ENCODE measurements at regions not wholly inside any gene's neighbourhood (a gene's known extent, or its start where the extent isn't known, plus 50 kb on each side); places are given as distances from the start of the nearest gene placed in this dataset.

DNA sequence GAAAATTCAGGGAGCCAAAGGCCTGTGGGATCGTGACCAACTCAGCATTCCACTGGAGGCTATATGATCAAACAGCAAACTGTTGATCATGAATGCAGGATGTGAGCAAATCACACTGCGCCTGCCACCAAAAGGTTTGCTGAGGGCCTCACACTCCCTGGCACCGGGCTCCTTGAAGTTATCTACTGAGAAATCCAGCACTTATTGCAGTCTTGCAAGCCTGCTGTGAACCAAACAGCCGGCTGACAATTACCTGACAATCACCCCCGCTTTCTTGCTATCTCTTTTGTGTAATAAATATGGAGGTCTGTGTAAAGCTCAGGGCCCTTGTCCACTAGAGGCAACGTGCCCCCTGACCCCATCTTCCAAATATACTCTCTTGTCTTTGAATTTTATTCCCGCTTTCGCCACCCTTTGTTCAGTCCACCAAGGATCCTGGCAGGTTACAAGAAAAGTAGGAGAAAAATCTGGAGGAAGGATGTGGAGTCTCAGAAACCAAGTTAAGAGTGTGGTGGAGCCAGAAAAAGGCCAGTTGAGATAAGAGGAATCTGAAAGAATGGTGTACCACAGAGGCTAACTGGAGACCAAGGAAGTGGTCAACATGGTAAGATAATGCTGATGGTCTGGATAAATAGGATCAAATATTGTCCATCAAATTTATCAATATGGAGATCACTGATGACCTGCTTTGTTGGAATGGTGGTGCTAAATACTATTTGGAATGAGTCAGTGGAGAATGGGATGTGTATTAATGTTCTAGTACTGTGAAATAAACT lies 229.2 kb downstream of the ALX1 start:
- DNase-seq (ENCODE audit: low spot score): no peak

GRCh38 chr12:85509857-85510256 lies 229.8 kb downstream of the ALX1 start:
- no peak for DNase-seq (ENCODE audit: low spot score)

DNA sequence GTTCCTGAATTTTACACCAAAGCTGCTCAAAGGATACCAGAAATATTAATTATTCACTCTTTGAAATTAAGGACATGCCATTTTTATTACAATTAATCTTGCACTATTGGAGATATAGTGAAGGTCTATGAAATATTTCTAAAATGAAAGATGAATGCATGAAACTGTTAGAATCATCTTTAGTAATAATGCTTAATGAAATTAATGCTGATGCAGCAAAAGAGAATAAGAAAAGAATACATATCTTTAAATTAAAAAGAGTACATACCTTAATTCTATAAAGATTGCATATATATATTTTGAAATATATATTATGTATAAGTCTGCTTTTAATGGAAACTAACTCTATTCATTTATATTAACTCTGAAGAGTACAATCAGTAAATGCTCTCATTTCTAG lies 236.0 kb downstream of the ALX1 start:
- no peak for DNase-seq (ENCODE audit: low spot score)

DNA sequence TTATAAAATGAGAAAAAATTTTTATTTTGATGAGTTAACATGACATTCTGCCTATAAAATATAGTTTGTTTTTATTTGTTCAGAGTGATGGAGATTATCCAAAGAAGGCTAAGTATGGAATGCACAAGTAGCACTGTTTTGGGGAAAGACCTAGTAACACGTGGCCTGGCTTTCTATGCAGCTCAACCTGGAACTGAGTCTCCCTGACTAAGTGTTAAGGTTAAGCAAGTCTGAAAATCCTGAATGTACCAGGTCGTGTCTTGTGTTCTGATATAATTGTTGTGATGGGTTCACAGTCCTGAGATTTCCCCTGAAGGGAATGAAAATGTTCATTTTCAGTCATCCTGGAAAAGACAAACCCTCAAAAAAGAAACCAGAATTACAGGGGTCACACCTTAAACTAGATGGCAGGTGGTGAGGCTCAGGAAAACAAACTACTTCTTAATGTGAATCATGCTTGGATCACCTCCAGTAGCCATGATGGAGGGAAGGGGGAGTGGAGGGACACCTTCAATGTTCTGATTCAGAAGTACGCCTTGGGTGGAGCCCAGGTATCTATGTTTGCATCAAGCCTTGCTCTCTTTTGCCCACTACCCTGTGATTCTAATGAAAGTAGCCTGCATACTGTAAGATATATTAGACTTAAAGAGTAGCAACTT lies 236.8 kb downstream of the ALX1 start:
- no peak for DNase-seq (ENCODE audit: low spot score)

DNA sequence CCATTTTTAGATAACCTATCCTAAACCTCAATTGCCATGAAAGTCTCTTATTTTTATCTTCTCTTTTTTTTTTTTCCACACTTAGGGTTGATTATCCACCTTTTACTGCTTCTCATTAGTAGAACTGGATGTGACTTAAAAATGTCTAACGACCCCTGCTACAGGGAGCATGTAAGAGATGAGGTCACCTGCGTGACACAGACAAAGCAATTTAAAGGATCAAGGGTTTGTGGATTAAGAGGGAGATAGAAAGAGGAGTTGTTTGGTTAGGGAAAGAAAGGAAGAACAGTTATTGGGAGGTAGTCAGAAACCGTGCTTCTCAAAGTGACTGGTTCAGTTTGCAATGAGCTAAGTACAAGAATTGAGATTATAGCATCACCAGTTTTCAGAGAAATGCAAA lies 239.1 kb downstream of the ALX1 start:
- no peak for DNase-seq (ENCODE audit: low spot score)

DNA sequence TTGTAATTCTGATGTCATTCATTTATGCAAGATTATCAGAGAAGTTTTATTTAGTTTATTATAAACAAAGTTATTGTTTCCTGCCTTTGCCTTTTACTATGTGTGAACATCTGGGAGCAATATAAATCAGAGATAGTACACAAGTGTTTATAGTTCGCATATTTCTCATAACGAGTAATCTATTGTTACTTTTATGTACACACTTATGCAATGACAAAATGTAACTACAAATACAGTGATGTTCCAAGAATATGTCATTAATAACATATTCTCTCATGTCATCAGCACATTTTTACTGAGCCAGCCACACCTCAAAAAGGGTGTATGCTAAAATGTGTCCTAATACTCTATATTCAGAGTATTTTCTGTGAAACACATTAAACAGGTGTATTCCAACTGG lies 243.2 kb downstream of the ALX1 start:
- no peak for DNase-seq (ENCODE audit: low spot score)

DNA sequence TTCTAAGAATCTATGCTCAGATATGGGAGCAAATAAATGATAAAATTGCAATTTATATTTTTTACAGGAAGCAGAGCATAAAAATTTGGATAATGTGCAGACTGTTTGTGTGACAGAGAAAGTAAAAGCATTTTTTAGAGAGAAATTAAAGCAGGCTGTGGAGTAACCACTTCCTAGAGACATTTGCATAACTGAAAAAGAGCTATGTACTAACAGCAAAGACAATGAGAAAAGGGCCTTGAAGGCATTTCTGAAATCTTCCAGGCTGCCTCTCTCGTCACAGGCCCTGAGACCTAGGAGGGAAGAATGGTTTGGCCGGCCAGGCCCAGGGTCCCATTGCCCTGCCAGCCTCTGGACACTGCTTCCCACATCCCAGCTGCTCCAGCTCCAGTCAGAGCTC lies 247.2 kb downstream of the ALX1 start:
- no peak for DNase-seq (ENCODE audit: low spot score)

DNA sequence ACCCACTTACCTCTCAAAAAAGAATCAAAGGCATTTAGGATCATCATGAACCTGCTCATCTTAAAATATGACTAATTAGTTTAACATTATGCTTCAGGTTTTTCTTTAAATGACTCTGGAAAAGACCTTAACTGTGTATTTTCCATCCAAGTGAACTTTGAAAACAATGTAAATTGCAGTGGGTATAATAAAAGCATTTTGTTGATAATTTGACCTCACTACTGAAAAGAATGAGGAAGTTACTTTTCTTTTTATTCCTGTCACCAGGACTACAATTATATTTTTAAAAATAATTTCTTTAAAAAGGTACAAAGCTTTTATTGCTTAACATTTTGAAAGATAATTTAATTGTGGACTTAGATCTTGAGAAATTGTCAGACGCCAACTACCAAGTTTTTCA lies 249.9 kb downstream of the ALX1 start:
- DNase-seq (ENCODE audit: low spot score): no peak

DNA sequence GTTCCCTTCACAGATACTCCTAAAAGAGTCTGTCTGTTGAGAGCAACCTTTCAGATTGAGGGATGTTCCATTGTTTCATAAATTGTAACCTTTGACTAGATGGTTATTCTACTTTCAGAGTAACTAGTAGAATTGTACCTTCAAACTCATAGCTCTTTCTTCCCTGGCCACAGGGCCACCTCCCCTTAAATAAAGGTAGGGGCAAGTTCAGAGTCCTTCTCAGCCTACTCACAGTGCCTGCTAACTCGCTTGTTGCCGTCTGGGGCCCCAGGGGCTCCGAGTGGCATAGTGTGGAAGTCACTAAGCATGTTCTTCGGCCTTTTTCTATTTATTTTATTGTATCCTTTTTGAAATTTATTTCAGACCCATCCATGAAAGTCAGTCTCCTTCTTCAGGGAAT lies 250.4 kb downstream of the ALX1 start:
- DNase-seq (ENCODE audit: low spot score): no peak

- DNase-seq (ENCODE audit: low spot score): no peak
These were observed 251.3 kb downstream of the ALX1 start for GRCh38 chr12:85531341-85531740.

DNA sequence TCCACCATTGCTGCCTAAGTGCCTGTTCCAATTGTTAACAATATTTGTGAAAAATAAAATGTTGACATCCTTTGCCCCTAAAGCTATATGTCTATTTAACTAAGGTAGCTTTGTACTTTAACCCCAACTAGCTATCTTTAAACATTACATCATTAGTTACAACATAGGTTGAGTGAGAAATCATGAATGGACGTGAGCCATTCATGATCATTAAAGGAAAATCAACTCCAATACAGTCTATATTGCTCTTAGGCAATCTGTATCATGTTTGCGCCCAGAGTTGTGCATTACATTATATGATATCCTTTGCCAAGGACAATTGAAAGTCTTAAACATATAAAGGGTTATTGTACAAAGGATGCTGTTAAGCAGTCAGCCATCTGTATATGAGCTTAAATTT lies 269.6 kb downstream of the ALX1 start:
- DNase-seq (ENCODE audit: low spot score): no peak

DNA sequence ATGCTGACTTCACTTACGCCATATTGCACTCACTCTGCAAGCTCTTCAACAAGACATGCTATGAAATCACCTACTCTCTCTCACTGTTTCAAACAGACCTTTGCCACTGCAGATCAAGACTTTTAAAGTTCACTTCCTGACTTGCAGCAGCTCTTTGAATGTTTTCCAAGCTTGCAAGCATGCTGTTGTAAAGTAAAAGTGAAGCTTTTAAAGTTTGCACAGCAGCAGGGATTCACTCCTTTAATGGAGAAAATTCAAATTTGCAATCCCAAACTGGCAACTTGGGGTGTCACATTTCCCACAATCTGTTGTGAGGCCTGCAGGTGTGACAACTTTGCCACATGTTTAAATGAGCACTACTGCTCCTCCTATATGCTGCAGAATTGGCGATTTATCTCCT lies 270.9 kb downstream of the ALX1 start:
- no peak for DNase-seq (ENCODE audit: low spot score)

GRCh38 chr12:85552461-85552860 lies 272.4 kb downstream of the ALX1 start:
- no peak for DNase-seq (ENCODE audit: low spot score)

- no peak for DNase-seq (ENCODE audit: low spot score)
These were observed 277.8 kb downstream of the ALX1 start for GRCh38 chr12:85557850-85558249.

DNA sequence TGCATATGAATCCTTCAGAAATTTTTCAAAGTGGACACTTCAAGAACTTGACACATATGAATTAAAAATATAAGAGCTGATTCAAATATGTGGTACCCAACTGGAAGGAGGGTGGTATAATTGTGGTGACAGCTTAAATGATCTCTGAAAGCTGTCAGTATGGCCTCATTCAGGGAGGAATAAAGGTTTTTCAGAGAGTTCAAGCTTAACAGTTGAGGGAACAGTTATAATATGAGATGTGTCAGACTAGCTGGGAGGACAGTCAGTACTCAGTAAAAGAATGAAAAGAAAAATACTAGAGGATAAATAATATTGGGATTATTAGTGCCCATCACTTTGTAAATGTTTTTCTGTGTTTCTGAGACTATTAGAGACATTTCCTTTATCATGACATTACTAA lies 277.5 kb downstream of the RASSF9 start:
- no peak for DNase-seq (ENCODE audit: low spot score)

DNA sequence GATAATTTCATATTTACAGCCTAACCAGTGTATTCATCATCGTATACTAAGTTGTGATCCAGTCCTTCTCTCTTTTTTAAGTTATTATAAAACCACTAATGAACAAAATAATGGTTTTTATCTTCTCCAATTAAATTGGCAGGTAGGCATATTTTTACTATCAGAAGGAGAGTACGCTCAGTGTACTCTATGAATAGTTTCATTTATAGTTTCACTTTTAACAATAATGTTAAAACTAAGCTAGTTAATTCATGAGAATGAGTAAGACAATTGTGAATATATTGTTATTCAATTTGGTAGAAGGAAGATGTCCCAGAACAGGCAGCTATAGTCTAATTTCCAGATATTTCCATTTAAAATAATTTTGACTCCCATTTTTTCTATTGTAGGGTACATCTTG lies 277.1 kb downstream of the RASSF9 start:
- no peak for DNase-seq (ENCODE audit: low spot score)

GRCh38 chr12:85559536-85559935 lies 276.7 kb downstream of the RASSF9 start:
- no peak for DNase-seq (ENCODE audit: low spot score)

GRCh38 chr12:85562765-85563164 lies 273.4 kb downstream of the RASSF9 start:
- no peak for DNase-seq (ENCODE audit: low spot score)

DNA sequence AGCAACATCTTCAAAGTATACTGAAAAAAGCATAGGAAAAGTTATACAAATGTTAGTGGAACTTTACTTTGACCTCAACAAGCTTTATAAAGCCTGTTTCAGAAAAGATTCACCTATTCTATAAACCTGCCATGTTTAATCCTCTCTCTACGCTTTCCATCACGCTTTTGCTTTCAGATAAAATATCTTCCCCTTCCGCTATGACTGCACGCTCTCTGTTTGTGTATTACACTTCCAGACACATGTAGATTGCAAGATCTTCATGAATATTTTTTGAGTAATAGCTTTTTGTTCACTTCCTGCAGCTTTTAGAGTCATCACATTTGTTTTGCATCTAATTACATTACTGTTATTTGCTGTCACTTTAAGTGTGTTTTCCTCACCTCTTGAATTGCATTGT lies 271.4 kb downstream of the RASSF9 start:
- no peak for DNase-seq (ENCODE audit: low spot score)

- no peak for DNase-seq (ENCODE audit: low spot score)
These were observed 267.7 kb downstream of the RASSF9 start for GRCh38 chr12:85568395-85569103.

GRCh38 chr12:85569261-85569660 lies 266.9 kb downstream of the RASSF9 start:
- DNase-seq (ENCODE audit: low spot score): no peak

- no peak for DNase-seq (ENCODE audit: low spot score)
These were observed 263.3 kb downstream of the RASSF9 start for GRCh38 chr12:85572956-85573355.

- DNase-seq (ENCODE audit: low spot score): no peak
These were observed 262.5 kb downstream of the RASSF9 start for GRCh38 chr12:85573635-85574214.

Measured in D341Med (cell line).